Stomach (tissue), 8 donors: ENCODE measurements at regions not wholly inside any gene's neighbourhood (a gene's known extent, or its start where the extent isn't known, plus 50 kb on each side); places are given as distances from the start of the nearest gene placed in this dataset.
"Not testable (repeated sequence)": the region's sequence is repeated elsewhere in the genome, so short reads cannot be mapped to it uniquely, and the experiment has no call there.

Experiments
- DNase-seq, 2 donors: peaks; one replicate each; pipeline versions ENCODE4 v3.0.0 to v3.0.0-alpha.2; 2013 to 2019
- H3K27ac ChIP-seq, 5 donors: fragments of 200-600 bp in 4 of 5; sonication (generic) in 4 of 5; one replicate each; pipeline ENCODE4 v1.5.1; 2013 to 2019; ENCODE audit warnings: mild to moderate bottlenecking in 1 of 5, moderate library complexity in 1 of 5
- H3K27me3 ChIP-seq, 3 donors: fragments of 200-600 bp; sonication (generic); one replicate each; pipeline ENCODE4 v1.5.1; 2017 to 2019; ENCODE audit warnings: mixed run types in 1 of 3
- H3K36me3 ChIP-seq, 4 donors: fragments of 200-600 bp; sonication (generic); 1 replicate in 3 of 4; 2 replicates in 1 of 4; pipeline ENCODE4 v1.5.1; 2016 to 2019
- H3K4me1 ChIP-seq, 4 donors: fragments of 200-600 bp; sonication (generic); one replicate each; pipeline ENCODE4 v1.5.1; 2016 to 2019
- H3K4me3 ChIP-seq, 4 donors: fragments of 200-600 bp; sonication (generic) in 3 of 4; one replicate each; pipeline ENCODE4 v1.5.1; 2016 to 2019; ENCODE audit warnings: mild to moderate bottlenecking in 1 of 4
- H3K9me3 ChIP-seq, 4 donors: fragments of 200-600 bp; sonication (generic); one replicate each; pipeline ENCODE4 v1.5.1; 2016 to 2019
- EP300 ChIP-seq: sonication (generic); formaldehyde crosslinking; IDR thresholded peaks from one replicate; pipeline ENCODE4 v1.6.1; 2017; ENCODE audit warnings: antibody characterized with exemption
- POLR2A ChIP-seq, 4 donors: fragments of 450-650 bp; IDR thresholded peaks; one replicate each; pipeline ENCODE4 v1.6.1; 2016; ENCODE audit warnings: antibody characterized with exemption in 4 of 4, control low read depth in 2 of 4, mild to moderate bottlenecking in 1 of 4, moderate library complexity in 1 of 4
- POLR2AphosphoS5 ChIP-seq, 3 donors: sonication (generic); formaldehyde crosslinking; IDR thresholded peaks; one replicate each; pipeline ENCODE4 v1.6.1; 2016; ENCODE audit warnings: antibody characterized with exemption in 3 of 3
- WGBS, 5 donors: extraction: QIAGEN DNeasy Blood & Tissue Kit in 3 of 5; methylation state at CpG; one replicate each; pipeline versions ENCODE4 v1.1.5 to v1.1.7; 2013 to 2018; 5-methylcytosine and 5-hydroxymethylcytosine counted together
- intact Hi-C: fragments of 100-400 bp; cut with DNase I; formaldehyde crosslinking; loops from one replicate; pipeline ENCODE4 v1.15.1; 2023; ENCODE audit warnings: low total_unique reads
- TF ChIP-seq, protein P1 (sequence below), 7 experiments: fragments of 450-650 bp in 4 of 7; fragments of 200-600 bp in 3 of 7; sonication (generic) in 3 of 7; IDR thresholded peaks; one replicate each; pipeline ENCODE4 v1.5.1; 2016 to 2019; ENCODE audit warnings: antibody characterized with exemption in 7 of 7, control low read depth in 2 of 7, mild to moderate bottlenecking in 1 of 7
- donor health status: healthy with polysubstance abuse.
- donor health status: Bipolar disorder and iron deficiency.
- donor health status: healthy.

DNA sequence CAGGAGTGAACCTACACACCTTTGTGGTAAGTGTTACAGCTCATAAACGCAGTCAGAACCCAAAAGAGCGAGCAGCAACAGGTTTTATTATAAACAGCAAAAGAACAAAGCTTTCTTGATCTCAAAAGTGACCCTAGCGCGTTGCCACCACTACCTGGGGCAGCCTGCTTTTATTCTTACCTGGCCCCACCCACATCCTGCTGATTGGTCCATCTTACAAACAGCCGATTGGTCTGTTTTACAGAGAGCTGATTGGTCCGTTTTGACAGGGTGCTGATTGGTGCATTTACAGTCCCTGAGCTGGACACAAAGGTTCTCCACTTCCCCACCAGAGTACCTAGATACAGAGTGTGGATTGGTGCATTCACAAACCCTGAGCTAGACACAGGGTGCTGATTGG lies 143.1 kb downstream of the ARRDC4 start:
- TF ChIP-seq EP300 (no peak), POLR2A (IDR thresholded peaks at IDR 0.05) (no peak), POLR2AphosphoS5 (IDR thresholded peaks at IDR 0.05) (no peak)
- TF ChIP-seq, protein P1, sequence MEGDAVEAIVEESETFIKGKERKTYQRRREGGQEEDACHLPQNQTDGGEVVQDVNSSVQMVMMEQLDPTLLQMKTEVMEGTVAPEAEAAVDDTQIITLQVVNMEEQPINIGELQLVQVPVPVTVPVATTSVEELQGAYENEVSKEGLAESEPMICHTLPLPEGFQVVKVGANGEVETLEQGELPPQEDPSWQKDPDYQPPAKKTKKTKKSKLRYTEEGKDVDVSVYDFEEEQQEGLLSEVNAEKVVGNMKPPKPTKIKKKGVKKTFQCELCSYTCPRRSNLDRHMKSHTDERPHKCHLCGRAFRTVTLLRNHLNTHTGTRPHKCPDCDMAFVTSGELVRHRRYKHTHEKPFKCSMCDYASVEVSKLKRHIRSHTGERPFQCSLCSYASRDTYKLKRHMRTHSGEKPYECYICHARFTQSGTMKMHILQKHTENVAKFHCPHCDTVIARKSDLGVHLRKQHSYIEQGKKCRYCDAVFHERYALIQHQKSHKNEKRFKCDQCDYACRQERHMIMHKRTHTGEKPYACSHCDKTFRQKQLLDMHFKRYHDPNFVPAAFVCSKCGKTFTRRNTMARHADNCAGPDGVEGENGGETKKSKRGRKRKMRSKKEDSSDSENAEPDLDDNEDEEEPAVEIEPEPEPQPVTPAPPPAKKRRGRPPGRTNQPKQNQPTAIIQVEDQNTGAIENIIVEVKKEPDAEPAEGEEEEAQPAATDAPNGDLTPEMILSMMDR (IDR thresholded peaks at IDR 0.05), result no peak
- Histone ChIP-seq H3K27ac (no peak overlapping the region), H3K4me1 (no peaks in the 10 kb centered on the region), H3K27me3 (peaks cover 0 to 3% (median 0%) of the 10 kb centered on the region in 3 donors), H3K4me3 (no peak overlapping the region), H3K9me3 (no peaks in the 10 kb centered on the region), H3K36me3 (no peaks in the 10 kb centered on the region)
- no peak for DNase-seq
- 75 to 91% (median 90%) methylated on average over 6 of the region's 6 CpGs for WGBS, 5 donors
- intact Hi-C loops, result no loop called here

DNA sequence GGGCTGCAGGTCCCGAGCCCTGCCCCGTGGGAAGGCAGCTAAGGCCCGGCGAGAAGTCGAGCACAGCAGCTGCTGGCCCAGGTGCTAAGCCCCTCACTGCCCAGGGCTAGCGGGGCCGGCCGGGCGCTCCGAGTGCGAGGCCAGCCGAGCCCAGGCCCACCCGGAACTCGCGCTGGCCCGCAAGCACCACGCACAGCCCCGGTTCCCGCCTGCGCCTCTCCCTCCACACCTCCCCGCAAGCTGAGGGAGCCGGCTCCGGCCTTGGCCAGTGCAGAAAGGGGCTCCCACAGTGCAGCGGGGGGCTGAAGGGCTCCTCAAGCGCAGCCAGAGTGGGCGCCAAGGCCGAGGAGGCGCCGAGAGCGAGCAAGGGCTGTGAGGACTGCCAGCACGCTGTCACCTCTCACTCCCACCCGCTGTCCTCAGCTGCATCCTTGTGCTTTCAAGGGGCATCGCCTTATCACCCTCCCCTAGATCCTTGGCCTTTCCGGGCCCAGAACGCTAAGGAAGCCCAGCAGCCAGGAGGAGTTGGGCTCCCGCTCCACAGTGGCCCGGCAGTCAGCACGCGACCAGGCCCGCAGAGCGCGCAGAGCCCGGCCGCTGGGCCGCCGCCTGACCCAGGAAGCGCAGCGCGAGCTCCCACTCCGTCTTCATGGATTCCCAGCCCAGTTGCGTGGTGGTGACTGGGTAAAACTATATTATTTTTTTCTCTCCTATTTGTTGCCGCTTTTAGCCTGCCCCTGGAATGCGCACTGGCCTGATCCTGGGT lies 144.1 kb downstream of the ARRDC4 start:
- H3K4me3 ChIP-seq, DNase-seq, H3K27ac ChIP-seq, intact Hi-C loops, H3K36me3 ChIP-seq, H3K4me1 ChIP-seq, H3K27me3 ChIP-seq, H3K9me3 ChIP-seq: not testable (repeated sequence)
- WGBS, 5 donors, result 85 to 91% (median 90%) methylated on average over 21 to 53 of the region's 53 CpGs

DNA sequence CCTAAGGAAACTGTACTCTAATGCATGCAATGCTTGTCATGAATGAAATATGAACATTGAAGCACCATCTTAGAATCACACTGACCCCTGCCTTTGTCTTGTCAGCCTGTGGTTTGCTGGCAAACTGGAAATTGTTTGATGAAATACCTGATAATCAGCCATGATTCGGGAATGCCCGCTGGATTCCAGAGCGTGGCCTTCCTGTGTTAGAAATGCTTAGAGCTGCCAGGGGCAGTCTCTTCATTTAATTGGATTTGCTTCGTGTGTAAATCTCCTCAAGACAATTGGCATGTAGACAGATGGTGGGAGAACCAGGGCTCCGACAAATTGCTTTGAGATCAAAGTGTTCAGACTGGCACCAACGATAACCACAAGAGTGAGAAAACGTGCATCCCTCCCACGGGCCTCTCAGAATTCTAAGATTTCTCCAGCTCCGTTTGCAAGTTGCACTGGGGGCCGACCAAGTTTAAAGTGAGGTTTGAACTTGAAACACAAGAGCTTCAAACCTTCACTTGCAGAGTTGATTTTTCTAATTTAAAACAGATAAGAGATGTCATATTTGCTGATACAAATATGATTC lies 146.2 kb downstream of the ARRDC4 start:
- DNase-seq, H3K27ac ChIP-seq, H3K4me1 ChIP-seq, intact Hi-C loops, H3K4me3 ChIP-seq, H3K9me3 ChIP-seq, H3K36me3 ChIP-seq: not testable (repeated sequence)
- 50 to 68% (median 60%) methylated on average over 8 to 10 of the region's 10 CpGs for WGBS, 5 donors
- H3K27me3 ChIP-seq, result peaks cover 0 to 10% (median 0%) of the 10 kb centered on the region in 3 donors

DNA sequence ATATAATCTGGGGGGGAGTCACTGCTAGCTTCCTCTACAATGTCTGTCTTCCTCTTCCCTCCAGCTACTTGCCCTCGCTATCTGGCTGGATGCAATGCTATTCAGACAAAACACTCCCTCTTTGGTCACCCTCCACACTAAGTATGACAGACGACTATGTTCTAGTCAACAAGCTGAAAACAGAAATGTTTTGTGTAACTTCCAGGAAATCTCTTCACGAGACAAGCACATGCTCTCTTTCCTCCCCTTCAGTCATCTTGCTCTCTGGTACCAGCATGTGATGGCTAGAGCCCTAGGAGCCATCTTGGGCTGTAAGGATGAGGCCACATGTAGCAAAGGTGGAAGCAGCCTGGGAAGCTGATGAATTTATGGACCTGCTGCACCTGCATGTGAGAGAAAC lies 151.3 kb downstream of the ARRDC4 start:
- 45 to 66% (median 56%) methylated on average over 3 of the region's 3 CpGs for WGBS, 5 donors
- intact Hi-C loops, result no loop called here
- no peak overlapping the region for H3K27ac ChIP-seq
- H3K4me3 ChIP-seq, result no peak overlapping the region
- TF ChIP-seq, protein P1 (IDR thresholded peaks at IDR 0.05), result no peak
- TF ChIP-seq POLR2AphosphoS5 (IDR thresholded peaks at IDR 0.05) (no peak), EP300 (no peak), POLR2A (IDR thresholded peaks at IDR 0.05) (no peak)
- no peaks in the 10 kb centered on the region for H3K9me3 ChIP-seq
- H3K4me1 ChIP-seq, result no peaks in the 10 kb centered on the region
- peaks cover 0 to 10% (median 0%) of the 10 kb centered on the region in 3 donors for H3K27me3 ChIP-seq
- no peaks in the 10 kb centered on the region for H3K36me3 ChIP-seq
- no peak for DNase-seq

DNA sequence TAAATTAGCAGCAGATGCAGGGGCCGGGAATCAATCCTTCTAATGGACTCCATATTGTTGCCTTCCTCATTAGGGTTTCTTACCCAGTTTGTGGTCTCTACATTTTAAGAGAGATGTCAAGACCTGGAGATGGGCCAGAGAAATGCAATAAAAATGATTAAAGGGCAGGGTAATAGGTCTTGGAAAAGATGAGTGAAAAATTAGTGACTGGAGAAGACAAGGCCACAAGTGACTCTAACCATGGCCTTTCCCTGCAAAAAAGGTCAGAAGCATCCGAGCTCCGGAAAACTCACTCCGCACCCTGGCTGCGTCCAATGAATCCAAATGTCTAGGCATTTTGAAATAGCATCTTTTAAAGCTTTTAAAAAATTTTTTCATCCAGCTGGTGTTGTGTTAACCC lies 152.8 kb downstream of the ARRDC4 start:
- Histone ChIP-seq H3K36me3 (no peaks in the 10 kb centered on the region), H3K27me3 (peaks cover 0 to 8% (median 0%) of the 10 kb centered on the region in 3 donors), H3K4me1 (no peaks in the 10 kb centered on the region), H3K4me3 (no peak overlapping the region), H3K9me3 (no peaks in the 10 kb centered on the region), H3K27ac (no peak overlapping the region)
- TF ChIP-seq, protein P1 (IDR thresholded peaks at IDR 0.05), result no peak
- TF ChIP-seq POLR2A (IDR thresholded peaks at IDR 0.05) (no peak), POLR2AphosphoS5 (IDR thresholded peaks at IDR 0.05) (no peak), EP300 (no peak)
- intact Hi-C loops, result no loop called here
- no peak for DNase-seq
- 83 to 90% (median 88%) methylated on average over 5 of the region's 5 CpGs for WGBS, 5 donors
